ENCODE measurements at regions not wholly inside any gene's neighbourhood (a gene's known extent, or its start where the extent isn't known, plus 50 kb on each side); places are given as distances from the start of the nearest gene placed in this dataset.

- no peak for TF ChIP-seq ZSCAN22 (CRISPR knock-in tag; IDR thresholded peaks at IDR 0.05)
- TF ChIP-seq SAP130 (CRISPR knock-in tag; IDR thresholded peaks at IDR 0.05; ENCODE audit: low read depth), result no peak
- TF ChIP-seq TARDBP (CRISPR knock-in tag; IDR thresholded peaks at IDR 0.05), result no peak
- no peak for TF ChIP-seq CEBPG (CRISPR knock-in tag; IDR thresholded peaks at IDR 0.05)
- no peak for TF ChIP-seq BRD4 (CRISPR knock-in tag; IDR thresholded peaks at IDR 0.05)
- TF ChIP-seq NFRKB (IDR thresholded peaks at IDR 0.05), result no peak
Measured at GRCh38 chr7:156113731-156114130, 301.5 kb upstream of the SHH start (continued).

GRCh38 chr7:156109988-156110387, 297.7 kb upstream of the SHH start:
- H3K4me1 ChIP-seq (ENCODE audit: insufficient read depth, low read length), result no peaks in the 10 kb centered on the region
- H3K27me3 ChIP-seq (ENCODE audit: control insufficient read depth in 1 of 2, insufficient read depth in 2 of 2, low read length in 2 of 2), result peaks cover 0 to 17% of the 10 kb centered on the region in 2 experiments; a peak in 3 of 5 replicates
- no peak overlapping the region for H3K4me2 ChIP-seq (ENCODE audit: low read depth, low read length)
- H3K9me3 ChIP-seq (ENCODE audit: low read length), result no peaks in the 10 kb centered on the region
- intact Hi-C loops (cut with micrococcal nuclease; ENCODE audit: unreplicated experiment) (no loop called here), in situ Hi-C loops (cut with HindIII; ENCODE audit: extremely low pct_ligation_motif_present, low pct_unique_long_range_greater_than_20kb) (no loop called here)
- FAIRE-seq (no peak), DNase-seq (ENCODE audit: low spot score) (peak; percentile 9), ATAC-seq (peak; percentile 73)
- no peak overlapping the region for H2AFZ ChIP-seq (ENCODE audit: low read length)
- TF ChIP-seq HNF4A (CRISPR knock-in tag; IDR thresholded peaks at IDR 0.05), result 0 out of 2 replicates have a peak, but pooled peaks have one; percentile 4
- TF ChIP-seq ZNF383 (CRISPR knock-in tag; IDR thresholded peaks at IDR 0.05; ENCODE audit: borderline replicate concordance), result no peak
- no peak overlapping the region for H3K27ac ChIP-seq (ENCODE audit: extremely low read length, insufficient read depth, low read length)
- H4K20me1 ChIP-seq (ENCODE audit: insufficient read depth, low read length), result no peaks in the 10 kb centered on the region
- WGBS (ENCODE audit: low lambda C conversion rate), result 6% methylated on average over 2 of the region's 2 CpGs
- H3K9ac ChIP-seq (ENCODE audit: insufficient read depth, low read depth, low read length), result no peak overlapping the region
- no TSS peak for BruUV-seq (replicated peaks)
- ChIA-PET POLR2A (no interaction called here), CTCF (ENCODE audit: low intra/inter-chr PET ratio, low total read pairs) (no interaction called here)
- no peaks in the 10 kb centered on the region for H3K36me3 ChIP-seq (replicated peaks in 1 of 2; ENCODE audit: control insufficient read depth in 1 of 2, insufficient read depth in 2 of 2, low read length in 2 of 2)
- H3K79me2 ChIP-seq (ENCODE audit: insufficient read depth, low read length), result no peaks in the 10 kb centered on the region
- H3K4me3 ChIP-seq (replicated peaks in 1 of 3; ENCODE audit: insufficient read depth in 1 of 3, low read depth in 2 of 3, low read length in 3 of 3), result no peak overlapping the region

GRCh38 chr7:156109076-156109475, 296.8 kb upstream of the SHH start:
- ChIA-PET POLR2A (no interaction called here), CTCF (ENCODE audit: low intra/inter-chr PET ratio, low total read pairs) (no interaction called here)
- ATAC-seq (no peak), DNase-seq (ENCODE audit: low spot score) (no peak), FAIRE-seq (no peak)
- H3K79me2 ChIP-seq (ENCODE audit: insufficient read depth, low read length), result no peaks in the 10 kb centered on the region
- H3K4me2 ChIP-seq (ENCODE audit: low read depth, low read length), result no peak overlapping the region
- intact Hi-C loops (cut with micrococcal nuclease; ENCODE audit: unreplicated experiment) (no loop called here), in situ Hi-C loops (cut with HindIII; ENCODE audit: extremely low pct_ligation_motif_present, low pct_unique_long_range_greater_than_20kb) (no loop called here)
- H2AFZ ChIP-seq (ENCODE audit: low read length), result no peak overlapping the region
- no peaks in the 10 kb centered on the region for H3K9me3 ChIP-seq (ENCODE audit: low read length)
- H3K36me3 ChIP-seq (replicated peaks in 1 of 2; ENCODE audit: control insufficient read depth in 1 of 2, insufficient read depth in 2 of 2, low read length in 2 of 2), result no peaks in the 10 kb centered on the region
- no peak overlapping the region for H3K27ac ChIP-seq (ENCODE audit: extremely low read length, insufficient read depth, low read length)
- H3K4me1 ChIP-seq (ENCODE audit: insufficient read depth, low read length), result no peaks in the 10 kb centered on the region
- TF ChIP-seq ZNF589 (CRISPR knock-in tag; conservative IDR thresholded peaks at IDR 0.05), result no peak
- TF ChIP-seq POLR2AphosphoS5 (IDR thresholded peaks at IDR 0.05; ENCODE audit: low read depth, low read length), result no peak
- no peak for TF ChIP-seq ZNF652 (CRISPR knock-in tag; IDR thresholded peaks at IDR 0.05; ENCODE audit: borderline replicate concordance, low read depth)
- BruUV-seq (replicated peaks), result no TSS peak
- peaks cover 2 to 17% of the 10 kb centered on the region in 2 experiments; a peak in 3 of 5 replicates for H3K27me3 ChIP-seq (ENCODE audit: control insufficient read depth in 1 of 2, insufficient read depth in 2 of 2, low read length in 2 of 2)
- WGBS (ENCODE audit: low lambda C conversion rate), result 67% methylated on average over 7 of the region's 8 CpGs
- no peak overlapping the region for H3K9ac ChIP-seq (ENCODE audit: insufficient read depth, low read depth, low read length)
- no peaks in the 10 kb centered on the region for H4K20me1 ChIP-seq (ENCODE audit: insufficient read depth, low read length)
- no peak overlapping the region for H3K4me3 ChIP-seq (replicated peaks in 1 of 3; ENCODE audit: insufficient read depth in 1 of 3, low read depth in 2 of 3, low read length in 3 of 3)

Measured in HepG2 (cell line).